Trophoblast cell (in vitro differentiated cells and primary cell): ENCODE measurements at regions not wholly inside any gene's neighbourhood (a gene's known extent, or its start where the extent isn't known, plus 50 kb on each side); places are given as distances from the start of the nearest gene placed in this dataset.

Experiments
- DNase-seq, 2 donors: peaks; one replicate each; pipeline ENCODE4 v3.0.0-alpha.2; 2016
- H2AFZ ChIP-seq: 2 replicates; pipeline ENCODE4 v1.6.1; 2013; ENCODE audit warnings: low read length, moderate library complexity, mild to moderate bottlenecking; ENCODE audit not compliant: insufficient read depth, poor library complexity
- H2AK5ac ChIP-seq: 2 replicates; pipeline ENCODE4 v1.6.1; 2013; ENCODE audit warnings: mild to moderate bottlenecking, low read length
- H2BK120ac ChIP-seq: 2 replicates; pipeline ENCODE4 v1.6.1; 2013; ENCODE audit warnings: low read length, mild to moderate bottlenecking, moderate library complexity; ENCODE audit not compliant: insufficient read depth, poor library complexity
- H2BK12ac ChIP-seq: 2 replicates; pipeline ENCODE4 v1.6.1; 2013; ENCODE audit warnings: mild to moderate bottlenecking, low read length, moderate library complexity
- H2BK5ac ChIP-seq: 2 replicates; pipeline ENCODE4 v1.6.1; 2013; ENCODE audit warnings: low read length, low read depth, moderate library complexity, mild to moderate bottlenecking; ENCODE audit not compliant: poor library complexity
- H3K14ac ChIP-seq: 2 replicates; pipeline ENCODE4 v1.6.1; 2013; ENCODE audit warnings: mild to moderate bottlenecking, low read length
- H3K18ac ChIP-seq: 2 replicates; pipeline ENCODE4 v1.6.1; 2013; ENCODE audit warnings: mild to moderate bottlenecking, low read length
- H3K23ac ChIP-seq: 2 replicates; pipeline ENCODE4 v1.6.1; 2013; ENCODE audit warnings: low read length
- H3K27ac ChIP-seq: 2 replicates; pipeline ENCODE4 v1.5.1; 2013; ENCODE audit warnings: low read depth, mild to moderate bottlenecking, inconsistent platforms, low read length, moderate library complexity
- H3K27me3 ChIP-seq: 2 replicates; pipeline ENCODE4 v1.6.1; 2013; ENCODE audit warnings: inconsistent platforms, mild to moderate bottlenecking, low read length, moderate library complexity; ENCODE audit not compliant: insufficient read depth
- H3K36me3 ChIP-seq, 2 experiments: 1 replicate in 1 of 2; 2 replicates in 1 of 2; pipeline ENCODE4 v1.6.1; 2013; ENCODE audit warnings: low read length in 2 of 2, mild to moderate bottlenecking in 2 of 2, moderate library complexity in 1 of 2; ENCODE audit not compliant: insufficient read depth in 2 of 2, control insufficient read depth in 1 of 2
- H3K4ac ChIP-seq: 2 replicates; pipeline ENCODE4 v1.6.1; 2013; ENCODE audit warnings: low read depth, mild to moderate bottlenecking, low read length, moderate library complexity
- H3K4me1 ChIP-seq, 2 experiments: 1 replicate in 1 of 2; 2 replicates in 1 of 2; pipeline ENCODE4 v1.6.1; 2013; ENCODE audit warnings: low read length in 2 of 2, mild to moderate bottlenecking in 2 of 2, moderate library complexity in 1 of 2; ENCODE audit not compliant: insufficient read depth in 2 of 2, control insufficient read depth in 1 of 2
- H3K4me2 ChIP-seq: 2 replicates; pipeline ENCODE4 v1.6.1; 2013; ENCODE audit warnings: inconsistent platforms, mild to moderate bottlenecking, low read length, moderate library complexity
- H3K4me3 ChIP-seq: 2 replicates; pipeline ENCODE4 v1.5.1; 2013; ENCODE audit warnings: mild to moderate bottlenecking, low read depth, low read length, inconsistent platforms
- H3K79me1 ChIP-seq: one replicate; pipeline ENCODE4 v1.6.1; 2013; ENCODE audit warnings: low read length
- H3K79me2 ChIP-seq: 2 replicates; pipeline ENCODE4 v1.6.1; 2013; ENCODE audit warnings: low read length, mild to moderate bottlenecking; ENCODE audit not compliant: control insufficient read depth, insufficient read depth, poor library complexity
- H3K9ac ChIP-seq: 2 replicates; pipeline ENCODE4 v1.6.1; 2013; ENCODE audit warnings: mild to moderate bottlenecking, low read length
- H3K9me3 ChIP-seq: 2 replicates; pipeline ENCODE4 v1.6.1; 2013; ENCODE audit warnings: low read depth, mild to moderate bottlenecking, control low read depth, inconsistent platforms, low read length; ENCODE audit not compliant: insufficient read depth
- H4K12ac ChIP-seq: 2 replicates; pipeline ENCODE4 v1.6.1; 2013; ENCODE audit warnings: low read depth, mild to moderate bottlenecking, low read length, moderate library complexity
- H4K8ac ChIP-seq: 2 replicates; pipeline ENCODE4 v1.6.1; 2013; ENCODE audit warnings: low read depth, mild to moderate bottlenecking, low read length, moderate library complexity
- H4K91ac ChIP-seq: one replicate; pipeline ENCODE4 v1.6.1; 2013; ENCODE audit warnings: low read depth, mild to moderate bottlenecking, low read length, moderate library complexity
- WGBS: extraction: QIAGEN DNeasy Blood & Tissue Kit; methylation state at CpG from one replicate; pipeline ENCODE4 v1.1.7; 2013; ENCODE audit warnings: missing lambda C conversion rate; ENCODE audit not compliant: insufficient read length, insufficient coverage; ENCODE audit errors: extremely low coverage; 5-methylcytosine and 5-hydroxymethylcytosine counted together

- Histone ChIP-seq H3K4me1 (peaks cover 0 to 4% of the 10 kb centered on the region in 2 experiments), H2BK12ac (no peak overlapping the region), H3K14ac (no peak overlapping the region), H2AK5ac (no peak overlapping the region), H4K12ac (no peak overlapping the region), H4K91ac (no peak overlapping the region), H3K79me2 (no peaks in the 10 kb centered on the region), H3K9ac (no peak overlapping the region), H4K8ac (no peak overlapping the region), H2AFZ (no peak overlapping the region), H3K18ac (no peak overlapping the region), H3K79me1 (peaks cover 14% of the 10 kb centered on the region), H3K23ac (no peak overlapping the region), H3K9me3 (no peaks in the 10 kb centered on the region), H3K27ac (no peak overlapping the region), H3K36me3 (no peaks in the 10 kb centered on the region), H2BK5ac (no peak overlapping the region), H3K27me3 (no peaks in the 10 kb centered on the region), H2BK120ac (no peak overlapping the region), H3K4ac (no peak overlapping the region), H3K4me3 (no peak overlapping the region), H3K4me2 (no peak overlapping the region)
- no CpG with 5 or more reads among the region's 1 CpG for WGBS
- DNase-seq = no peak
Measured at GRCh38 chr1:88039240-88039639, 644.8 kb upstream of the PKN2 start.

GRCh38 chr1:88043834-88044233, 640.2 kb upstream of the PKN2 start:
- Histone ChIP-seq H3K4me1 (peaks cover 0 to 3% of the 10 kb centered on the region in 2 experiments), H2AK5ac (no peak overlapping the region), H3K79me2 (no peaks in the 10 kb centered on the region), H3K23ac (no peak overlapping the region), H3K4me2 (no peak overlapping the region), H4K91ac (no peak overlapping the region), H3K4ac (no peak overlapping the region), H3K9ac (no peak overlapping the region), H3K27ac (no peak overlapping the region), H4K8ac (no peak overlapping the region), H2BK5ac (no peak overlapping the region), H3K36me3 (no peaks in the 10 kb centered on the region), H3K14ac (no peak overlapping the region), H4K12ac (no peak overlapping the region), H3K9me3 (no peaks in the 10 kb centered on the region), H2BK120ac (no peak overlapping the region), H3K4me3 (no peak overlapping the region), H3K18ac (no peak overlapping the region), H3K27me3 (no peaks in the 10 kb centered on the region), H2AFZ (no peak overlapping the region), H2BK12ac (no peak overlapping the region), H3K79me1 (peaks cover 7% of the 10 kb centered on the region)
- DNase-seq = no peak

GRCh38 chr1:88052167-88052566, 631.9 kb upstream of the PKN2 start:
- no peak overlapping the region for H4K8ac ChIP-seq

GRCh38 chr1:88053065-88053464, 631.0 kb upstream of the PKN2 start:
- no peaks in the 10 kb centered on the region for H3K79me2 ChIP-seq
- no peak overlapping the region for H3K4me2 ChIP-seq
- H4K8ac ChIP-seq = no peak overlapping the region
- H3K36me3 ChIP-seq = no peaks in the 10 kb centered on the region
- no peaks in the 10 kb centered on the region for H3K27me3 ChIP-seq
- no peak overlapping the region for H2BK5ac ChIP-seq
- no peak overlapping the region for H3K9ac ChIP-seq
- H3K14ac ChIP-seq = no peak overlapping the region
- H2AK5ac ChIP-seq = no peak overlapping the region
- H2AFZ ChIP-seq = no peak overlapping the region
- no peak overlapping the region for H2BK12ac ChIP-seq
- H2BK120ac ChIP-seq = no peak overlapping the region
- no peak overlapping the region for H3K23ac ChIP-seq
- DNase-seq = no peak
- H3K27ac ChIP-seq = no peak overlapping the region
- H3K4ac ChIP-seq = no peak overlapping the region
- peaks cover 8% of the 10 kb centered on the region for H3K79me1 ChIP-seq
- H4K12ac ChIP-seq = no peak overlapping the region
- no peak overlapping the region for H3K18ac ChIP-seq
- no CpG with 5 or more reads among the region's 2 CpGs for WGBS
- H3K4me1 ChIP-seq = peaks cover 0 to 3% of the 10 kb centered on the region in 2 experiments
- H4K91ac ChIP-seq = no peak overlapping the region
- H3K4me3 ChIP-seq = no peak overlapping the region
- no peaks in the 10 kb centered on the region for H3K9me3 ChIP-seq

More at GRCh38 chr1:88052167-88052566, 631.9 kb upstream of the PKN2 start:
- no CpG with 5 or more reads among the region's 1 CpG for WGBS
- Histone ChIP-seq H3K36me3 (no peaks in the 10 kb centered on the region), H3K79me2 (no peaks in the 10 kb centered on the region), H3K27me3 (no peaks in the 10 kb centered on the region), H4K12ac (no peak overlapping the region), H3K4me3 (no peak overlapping the region), H3K9ac (no peak overlapping the region), H3K4me2 (no peak overlapping the region), H2BK12ac (peak overlapping the region; percentile 19), H2BK5ac (no peak overlapping the region), H3K18ac (no peak overlapping the region), H3K4me1 (peaks cover 0 to 3% of the 10 kb centered on the region in 2 experiments), H3K9me3 (no peaks in the 10 kb centered on the region), H3K14ac (peak overlapping the region; percentile 18), H3K79me1 (peaks cover 9% of the 10 kb centered on the region), H2BK120ac (peak overlapping the region; percentile 52), H3K23ac (no peak overlapping the region), H3K27ac (no peak overlapping the region), H4K91ac (peak overlapping the region; percentile 77), H2AFZ (no peak overlapping the region), H3K4ac (no peak overlapping the region), H2AK5ac (no peak overlapping the region)
- DNase-seq = no peak
